ENCODE measurements at regions not wholly inside any gene's neighbourhood (a gene's known extent, or its start where the extent isn't known, plus 50 kb on each side); places are given as distances from the start of the nearest gene placed in this dataset.

- H3K9ac ChIP-seq = no peak overlapping the region
- peak overlapping the region in 6 of 11 experiments; percentile 55 to 82 (median 70); a peak in 8 of 22 replicates for H3K4me2 ChIP-seq
These were observed 94.3 kb upstream of the C3orf80 start for GRCh38 chr3:160130950-160131349.

GRCh38 chr3:160132226-160132625, 93.0 kb upstream of the C3orf80 start:
- Histone ChIP-seq H3K27ac (no peak overlapping the region; a peak in 1 of 22 replicates), H3K4me1 (peaks cover 21 to 84% (median 61%) of the 10 kb centered on the region in 10 experiments), H3K4me2 (no peak overlapping the region), H3K4me3 (no peak overlapping the region), H3K27me3 (peaks cover 0 to under 1% (median 0%) of the 10 kb centered on the region in 11 experiments; a peak in 1 of 22 replicates), H4K20me1 (no peaks in the 10 kb centered on the region), H3K36me3 (no peaks in the 10 kb centered on the region), H3K9ac (no peak overlapping the region), H3K9me3 (replicated peaks in 1 of 11) (no peaks in the 10 kb centered on the region)
- no peak for TF ChIP-seq Cebpa-rat (IDR thresholded peaks at IDR 0.05)

More at GRCh38 chr3:160130950-160131349, 94.3 kb upstream of the C3orf80 start:
- Histone ChIP-seq H3K4me1 (peaks cover 17 to 85% (median 54%) of the 10 kb centered on the region in 10 experiments), H3K36me3 (no peaks in the 10 kb centered on the region), H4K20me1 (no peaks in the 10 kb centered on the region), H3K9me3 (replicated peaks in 1 of 11) (no peaks in the 10 kb centered on the region), H3K4me3 (no peak overlapping the region), H3K27ac (peak overlapping the region in 4 of 11 experiments; percentile 32 to 77 (median 62); a peak in 4 of 22 replicates), H3K27me3 (peaks cover 0 to 6% (median 0%) of the 10 kb centered on the region in 11 experiments; a peak in 1 of 22 replicates)
- TF ChIP-seq Cebpa-rat (IDR thresholded peaks at IDR 0.05) = no peak

GRCh38 chr3:160133757-160134156, 91.5 kb upstream of the C3orf80 start:
- peak overlapping the region in 7 of 11 experiments; percentile 2 to 84 (median 72); a peak in 12 of 22 replicates for H3K4me2 ChIP-seq
- no peaks in the 10 kb centered on the region for H3K27me3 ChIP-seq
- no peak overlapping the region for H3K4me3 ChIP-seq
- H3K36me3 ChIP-seq = no peaks in the 10 kb centered on the region
- H3K4me1 ChIP-seq = peaks cover 21 to 75% (median 51%) of the 10 kb centered on the region in 10 experiments
- no peak overlapping the region for H3K9ac ChIP-seq
- no peaks in the 10 kb centered on the region for H3K9me3 ChIP-seq (replicated peaks in 1 of 11)
- H4K20me1 ChIP-seq = no peaks in the 10 kb centered on the region
- H3K27ac ChIP-seq = peak overlapping the region in 7 of 11 experiments; percentile 36 to 78 (median 65); a peak in 10 of 22 replicates
- TF ChIP-seq Cebpa-rat (IDR thresholded peaks at IDR 0.05) = no peak

DNA sequence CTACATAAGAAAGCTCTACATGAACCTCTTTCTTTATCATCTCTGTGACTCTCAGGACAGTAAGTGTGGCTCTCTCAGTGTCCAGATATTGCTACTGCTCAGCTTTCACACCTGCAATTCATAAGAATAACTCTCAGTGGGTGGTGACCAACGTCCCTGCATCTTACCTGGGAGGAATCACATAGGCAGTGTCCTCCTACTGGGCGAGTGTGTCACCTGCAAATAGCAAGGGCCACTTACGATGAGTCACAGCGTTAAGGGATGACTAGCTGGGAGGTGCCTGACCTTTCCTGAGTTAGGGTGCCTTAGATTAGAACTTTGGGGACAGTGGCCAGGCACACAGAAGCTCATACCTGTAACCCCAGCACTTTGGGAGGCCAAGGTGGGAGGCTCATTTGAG, 90.8 kb upstream of the C3orf80 start:
- H3K4me2 ChIP-seq = peak overlapping the region in 9 of 11 experiments; percentile 46 to 84 (median 67); a peak in 17 of 22 replicates
- H3K4me1 ChIP-seq = peaks cover 19 to 69% (median 44%) of the 10 kb centered on the region in 10 experiments
- no peaks in the 10 kb centered on the region for H3K27me3 ChIP-seq

DNA sequence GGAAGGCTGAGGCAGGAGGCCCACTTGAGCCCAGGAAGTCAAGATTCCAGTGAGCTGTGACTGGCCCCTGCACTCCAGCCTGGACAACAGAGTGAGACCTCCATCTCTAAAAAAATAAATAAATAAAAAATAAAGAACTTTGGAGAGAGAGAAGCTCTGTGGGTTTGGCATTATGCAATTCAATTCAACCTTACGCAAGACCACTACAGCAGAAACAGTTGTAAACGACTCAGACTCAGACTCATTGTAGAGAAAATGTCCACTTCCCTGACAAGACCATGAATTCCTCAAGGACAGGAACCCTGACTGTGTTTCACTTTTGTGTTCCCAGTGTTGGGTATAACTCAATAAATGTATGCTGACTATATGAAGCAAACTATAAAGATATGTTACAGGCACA, 90.3 kb upstream of the C3orf80 start:
- H3K4me3 ChIP-seq = no peak overlapping the region
- H3K9ac ChIP-seq = peak overlapping the region in 3 of 11 experiments; percentile 21 to 41 (median 36); a peak in 4 of 22 replicates
- TF ChIP-seq Cebpa-rat (IDR thresholded peaks at IDR 0.05) = peak in 8 of 11 experiments; percentile 26 to 87 (median 68); a peak in 12 of 22 replicates
- no peaks in the 10 kb centered on the region for H3K9me3 ChIP-seq (replicated peaks in 1 of 11)
- peak overlapping the region in 9 of 11 experiments; percentile 36 to 78 (median 61); a peak in 18 of 22 replicates for H3K27ac ChIP-seq
- no peaks in the 10 kb centered on the region for H4K20me1 ChIP-seq
- H3K4me2 ChIP-seq = peak overlapping the region; percentile 42 to 84 (median 65); a peak in 20 of 22 replicates
- peaks cover 14 to 63% (median 39%) of the 10 kb centered on the region in 10 experiments for H3K4me1 ChIP-seq
- H3K36me3 ChIP-seq = no peaks in the 10 kb centered on the region
- H3K27me3 ChIP-seq = no peaks in the 10 kb centered on the region

More for the DNA sequence above, 90.8 kb upstream of the C3orf80 start:
- peak overlapping the region in 3 of 11 experiments; percentile 21 to 41 (median 36); a peak in 2 of 22 replicates for H3K9ac ChIP-seq
- H3K9me3 ChIP-seq (replicated peaks in 1 of 11) = no peaks in the 10 kb centered on the region
- TF ChIP-seq Cebpa-rat (IDR thresholded peaks at IDR 0.05) = no peak
- no peak overlapping the region for H3K4me3 ChIP-seq
- H4K20me1 ChIP-seq = no peaks in the 10 kb centered on the region
- H3K27ac ChIP-seq = peak overlapping the region in 9 of 11 experiments; percentile 29 to 78 (median 61); a peak in 17 of 22 replicates
- H3K36me3 ChIP-seq = no peaks in the 10 kb centered on the region

DNA sequence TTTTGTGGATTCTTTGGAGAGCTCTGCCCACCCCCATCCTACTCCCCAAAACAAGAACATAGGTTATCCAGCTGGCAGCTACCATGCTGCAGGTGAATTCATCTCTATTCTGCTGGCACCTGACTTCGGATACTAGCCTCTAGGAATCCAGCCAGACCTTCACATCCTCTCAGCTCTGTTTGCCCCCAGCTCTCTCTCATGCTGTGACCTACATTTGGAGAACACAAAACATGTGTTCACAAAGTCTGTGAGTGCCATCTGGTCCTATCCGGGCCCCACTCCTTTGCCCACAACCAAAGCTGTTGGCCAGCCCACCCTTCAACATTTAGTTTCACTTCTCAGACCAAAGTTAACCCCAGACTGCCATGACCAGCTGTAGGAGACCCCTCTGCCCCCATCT, 89.4 kb upstream of the C3orf80 start:
- Histone ChIP-seq H3K27me3 (no peaks in the 10 kb centered on the region), H3K27ac (peak overlapping the region in 9 of 11 experiments; percentile 36 to 78 (median 58); a peak in 18 of 22 replicates), H4K20me1 (no peaks in the 10 kb centered on the region), H3K9ac (peak overlapping the region in 5 of 11 experiments; percentile 11 to 51 (median 21); a peak in 7 of 22 replicates), H3K36me3 (no peaks in the 10 kb centered on the region), H3K9me3 (replicated peaks in 1 of 11) (no peaks in the 10 kb centered on the region), H3K4me1 (peaks cover 14 to 55% (median 32%) of the 10 kb centered on the region in 10 experiments), H3K4me2 (peak overlapping the region; percentile 42 to 84 (median 65)), H3K4me3 (peak overlapping the region in 1 of 10 experiments; percentile 16; a peak in 1 of 20 replicates)
- TF ChIP-seq Cebpa-rat (IDR thresholded peaks at IDR 0.05) = no peak

DNA sequence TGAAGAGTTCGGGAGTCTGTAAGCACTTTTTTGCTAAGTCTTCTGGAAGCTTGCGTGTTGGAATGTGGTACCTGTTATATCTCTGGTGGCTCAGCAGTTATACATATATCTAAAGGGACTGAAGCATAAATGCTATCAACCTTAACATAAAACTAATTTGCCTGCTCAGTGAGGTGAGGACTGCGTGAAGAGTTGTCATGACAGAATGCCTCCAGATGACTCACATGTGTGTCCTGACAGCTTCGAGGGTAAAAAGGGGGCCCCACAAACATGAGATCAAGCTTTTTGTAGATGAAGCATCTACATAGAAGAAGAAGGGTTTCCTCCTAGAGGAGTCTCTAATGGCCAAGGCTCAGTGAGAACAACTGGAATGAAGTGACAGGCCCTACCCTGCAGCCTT, 88.8 kb upstream of the C3orf80 start:
- no peak overlapping the region for H3K4me3 ChIP-seq
- peak overlapping the region in 6 of 11 experiments; percentile 36 to 78 (median 65); a peak in 10 of 22 replicates for H3K27ac ChIP-seq
- H3K4me2 ChIP-seq = peak overlapping the region; percentile 25 to 84 (median 65); a peak in 19 of 22 replicates

DNA sequence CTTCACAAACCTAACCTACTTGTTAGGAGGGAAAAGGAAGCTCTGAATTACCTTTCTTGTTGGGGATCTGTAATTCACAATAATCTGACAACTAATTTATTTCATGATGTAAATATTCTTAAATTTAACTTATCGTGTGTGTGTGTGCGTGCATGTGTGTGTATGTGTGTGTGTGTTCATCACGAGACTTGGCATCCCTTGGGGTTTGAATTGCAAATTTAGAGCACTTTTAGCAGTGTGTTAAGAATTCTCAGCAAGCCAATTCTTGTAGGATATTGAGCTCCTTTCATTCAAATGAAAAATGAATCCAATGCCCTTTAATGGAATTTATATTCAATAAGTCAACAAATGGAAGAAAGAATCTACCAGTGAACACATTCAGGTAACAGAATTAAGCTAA, 85.9 kb upstream of the C3orf80 start:
- Histone ChIP-seq H3K9ac (no peak overlapping the region), H3K27me3 (no peaks in the 10 kb centered on the region), H4K20me1 (no peaks in the 10 kb centered on the region), H3K4me3 (no peak overlapping the region), H3K4me2 (no peak overlapping the region), H3K27ac (no peak overlapping the region), H3K9me3 (replicated peaks in 1 of 11) (peaks cover 9 to 22% (median 16%) of the 10 kb centered on the region in 11 experiments; a peak in 21 of 22 replicates), H3K4me1 (peaks cover 14 to 35% (median 25%) of the 10 kb centered on the region in 10 experiments), H3K36me3 (no peaks in the 10 kb centered on the region)
- no peak for TF ChIP-seq Cebpa-rat (IDR thresholded peaks at IDR 0.05)

More for the DNA sequence above, 88.8 kb upstream of the C3orf80 start:
- Histone ChIP-seq H3K36me3 (no peaks in the 10 kb centered on the region), H3K9me3 (replicated peaks in 1 of 11) (no peaks in the 10 kb centered on the region), H3K4me1 (peaks cover 14 to 49% (median 30%) of the 10 kb centered on the region in 10 experiments), H4K20me1 (no peaks in the 10 kb centered on the region), H3K9ac (no peak overlapping the region), H3K27me3 (no peaks in the 10 kb centered on the region)
- no peak for TF ChIP-seq Cebpa-rat (IDR thresholded peaks at IDR 0.05)

- peaks cover 9 to 28% (median 17%) of the 10 kb centered on the region in 11 experiments; a peak in 21 of 22 replicates for H3K9me3 ChIP-seq (replicated peaks in 1 of 11)
- H3K9ac ChIP-seq = no peak overlapping the region
- no peak overlapping the region for H3K4me2 ChIP-seq
- no peaks in the 10 kb centered on the region for H3K36me3 ChIP-seq
- no peak overlapping the region for H3K4me3 ChIP-seq
- no peak overlapping the region for H3K27ac ChIP-seq
- peaks cover 7 to 20% (median 11%) of the 10 kb centered on the region in 10 experiments for H3K4me1 ChIP-seq
- TF ChIP-seq Cebpa-rat (IDR thresholded peaks at IDR 0.05) = no peak
- no peaks in the 10 kb centered on the region for H3K27me3 ChIP-seq
- H4K20me1 ChIP-seq = no peaks in the 10 kb centered on the region
These were observed 84.5 kb upstream of the C3orf80 start for GRCh38 chr3:160140756-160141155.
